ENCODE measurements at regions not wholly inside any gene's neighbourhood (a gene's known extent, or its start where the extent isn't known, plus 50 kb on each side); places are given as distances from the start of the nearest gene placed in this dataset.

DNA sequence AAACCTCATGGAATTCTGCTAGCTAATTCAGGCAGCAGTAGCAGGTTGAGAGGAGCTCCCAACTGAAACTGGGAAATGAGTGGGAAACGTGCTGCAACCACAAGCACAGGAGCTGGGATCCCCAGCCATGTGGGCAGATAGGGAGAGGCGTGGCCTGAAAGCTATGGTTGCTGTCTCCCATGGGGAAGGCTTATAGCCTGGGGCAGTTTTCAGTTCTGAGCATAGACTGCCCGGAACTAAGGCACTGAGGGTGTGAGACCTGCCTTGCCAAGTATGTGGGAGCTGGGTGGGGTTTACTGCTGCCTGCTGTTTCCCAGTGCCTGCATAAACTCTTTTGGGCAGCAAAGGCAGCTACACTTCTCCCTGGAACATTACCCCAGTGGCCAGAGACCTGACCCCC, 229.5 kb downstream of the TUSC7 start:
- no peak for DNase-seq

DNA sequence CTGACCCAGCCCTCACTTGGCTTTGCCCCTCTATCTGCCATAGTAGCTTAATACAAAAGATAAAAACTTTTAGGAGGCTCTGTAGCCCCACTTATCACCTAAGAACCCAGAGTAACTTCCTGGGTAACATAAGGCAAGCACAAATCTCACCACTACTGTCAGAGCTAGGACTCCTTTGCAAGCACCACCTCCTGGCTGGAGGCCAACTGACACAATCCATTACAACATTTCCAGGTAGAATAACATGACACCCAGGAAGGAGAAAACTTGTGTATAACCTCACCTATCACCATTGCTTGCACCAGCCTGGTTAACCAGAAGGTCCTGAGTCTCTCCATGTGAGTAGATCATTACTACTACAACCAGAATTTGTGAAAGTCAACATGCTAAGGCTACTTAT, 230.0 kb downstream of the TUSC7 start:
- DNase-seq = no peak

DNA sequence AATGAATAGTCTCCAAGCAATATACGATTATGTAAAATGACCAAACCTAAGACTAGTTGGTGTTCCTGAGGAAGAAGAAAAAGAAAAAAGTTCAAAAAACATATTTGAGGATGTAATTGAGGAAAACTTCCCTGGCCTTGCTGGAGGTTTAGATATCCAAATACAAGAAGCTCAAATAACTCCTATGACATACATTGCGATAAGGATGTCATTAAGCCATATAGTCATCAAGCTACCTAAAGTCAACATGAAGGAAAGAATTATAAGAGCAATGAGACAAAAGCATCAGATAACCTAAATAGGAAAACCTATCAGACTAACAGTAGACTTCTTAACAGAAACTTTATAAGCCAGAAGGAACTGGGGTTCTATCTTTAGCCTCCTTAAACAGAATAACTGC, 231.1 kb downstream of the TUSC7 start:
- no peak for DNase-seq

DNA sequence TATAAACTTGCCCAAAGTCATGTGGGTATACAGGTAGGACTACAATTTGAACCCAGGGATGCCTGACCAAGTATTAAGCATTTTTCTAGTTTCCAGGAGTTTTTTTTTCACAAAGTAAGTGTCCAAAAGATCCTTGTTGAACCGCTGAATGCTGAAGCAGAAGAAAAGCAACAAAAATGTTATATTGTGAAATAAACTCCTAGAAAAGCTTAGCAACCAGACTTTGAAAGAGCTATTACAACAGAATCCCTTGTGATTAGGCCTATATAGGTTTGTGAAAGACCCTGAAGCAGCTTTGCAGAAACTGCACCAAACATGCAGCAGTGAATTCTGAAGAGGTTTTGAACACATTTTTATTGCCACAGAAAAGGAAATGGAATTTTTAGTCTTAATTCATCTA, 236.8 kb downstream of the TUSC7 start:
- DNase-seq = no peak

DNA sequence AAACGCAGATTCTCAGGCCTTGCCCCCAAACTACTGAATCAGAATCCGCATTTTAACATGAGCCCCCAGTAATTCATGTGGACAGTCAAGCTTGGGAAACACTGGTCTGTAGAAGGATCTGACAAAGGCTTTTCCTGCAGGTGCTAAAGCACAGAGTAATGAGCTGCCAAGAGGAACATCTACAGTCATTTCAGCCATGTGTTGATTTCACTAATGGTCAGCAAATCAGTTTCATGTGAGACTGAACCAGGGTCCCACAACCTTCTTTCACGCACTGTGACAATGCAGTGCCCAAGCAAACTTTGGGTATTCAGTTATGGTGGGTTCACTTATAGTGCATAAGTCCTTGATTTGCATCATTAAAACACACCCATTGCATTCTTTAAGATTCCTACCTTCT, 237.6 kb downstream of the TUSC7 start:
- DNase-seq = no peak

DNA sequence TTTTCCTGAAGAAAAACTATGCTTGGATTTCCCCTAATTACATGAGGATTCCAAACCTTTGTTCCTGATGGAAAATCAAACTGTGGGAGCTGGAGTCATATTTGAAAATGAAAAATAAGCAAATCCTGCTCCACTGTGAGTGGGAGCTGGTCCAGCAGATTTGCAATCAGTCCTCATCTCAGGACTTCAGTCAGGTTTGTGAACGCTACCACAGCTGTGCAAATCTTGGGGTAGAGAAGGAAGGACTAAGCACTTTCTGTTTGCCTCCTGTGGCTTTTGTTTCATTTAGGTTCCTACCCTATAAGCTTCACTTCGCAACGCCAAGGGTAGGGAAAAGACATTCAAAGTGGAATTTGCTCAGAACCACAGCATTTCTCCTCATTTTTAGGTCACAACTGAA, 238.2 kb downstream of the TUSC7 start:
- no peak for DNase-seq

DNA sequence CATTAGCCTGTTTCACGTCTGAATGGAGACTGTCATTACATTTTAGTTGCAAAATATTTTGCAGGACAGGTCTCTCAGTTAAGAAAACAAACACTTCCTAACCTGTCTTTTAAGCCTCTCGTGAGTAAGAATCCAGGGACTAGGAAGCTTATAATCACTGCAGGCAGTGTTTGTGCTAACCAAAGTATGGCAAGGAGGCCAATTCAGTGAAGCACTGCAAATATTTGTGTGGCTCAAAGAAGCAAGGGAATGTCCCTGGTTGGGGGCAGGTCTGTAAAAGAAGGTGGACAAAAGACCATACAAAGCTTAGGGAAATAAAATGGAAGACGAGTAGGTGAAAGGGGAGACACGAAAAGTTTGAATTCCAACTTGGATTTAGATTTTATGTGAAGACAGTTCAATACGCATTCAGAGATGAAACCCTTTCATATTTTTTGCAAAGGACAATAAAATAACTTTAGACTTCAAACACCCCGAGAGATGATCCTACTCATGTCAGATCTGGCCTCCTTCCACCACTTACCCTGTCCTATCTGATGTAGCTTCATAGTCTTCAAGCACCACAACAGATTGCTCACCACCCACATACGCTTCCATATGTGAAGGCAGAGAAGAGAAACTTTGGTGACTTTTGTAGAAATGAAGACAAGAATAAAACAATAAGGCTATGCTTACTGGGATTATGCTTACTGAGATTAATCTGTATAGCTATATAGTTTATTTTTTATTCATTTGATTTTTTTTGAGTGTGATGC, 240.9 kb downstream of the TUSC7 start:
- no peak for DNase-seq

DNA sequence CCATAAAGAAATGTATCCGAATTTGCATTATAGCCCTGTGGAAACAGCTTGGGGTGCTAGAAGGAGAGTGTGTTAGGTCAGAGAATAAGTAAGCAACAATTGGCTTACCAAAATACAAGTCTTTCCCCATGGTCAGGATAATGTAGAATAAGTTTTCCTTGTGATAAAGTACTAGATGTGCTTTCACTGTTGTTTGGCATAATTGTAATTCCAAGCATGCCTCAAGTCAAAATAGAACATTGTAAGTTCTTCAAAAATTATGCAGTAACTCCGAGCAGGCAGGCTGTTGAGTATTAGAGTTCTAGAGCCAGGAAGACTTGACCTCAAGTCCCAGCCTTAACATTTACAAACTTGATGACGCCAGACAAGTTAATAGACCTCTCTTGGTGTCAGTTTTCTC, 242.0 kb downstream of the TUSC7 start:
- DNase-seq = no peak

DNA sequence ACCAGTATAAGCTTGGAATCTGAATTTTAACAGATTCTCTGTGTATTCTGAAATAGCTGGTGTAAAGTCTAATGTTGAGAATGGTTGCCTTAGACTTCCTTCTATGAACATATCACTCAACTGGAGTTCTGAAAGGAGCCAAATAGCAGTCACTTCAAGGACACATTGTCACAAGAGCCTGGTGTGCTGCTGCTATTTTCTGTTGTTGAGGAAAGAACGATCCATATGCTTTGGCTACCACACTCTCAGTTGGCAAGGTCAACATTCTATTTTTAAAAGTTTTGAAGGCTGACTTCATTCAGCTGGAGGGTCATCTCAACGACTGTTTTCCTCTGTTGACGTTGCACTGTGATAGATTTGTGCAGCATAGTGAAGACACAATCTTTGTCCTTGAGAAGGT, 248.7 kb downstream of the TUSC7 start:
- no peak for DNase-seq

DNA sequence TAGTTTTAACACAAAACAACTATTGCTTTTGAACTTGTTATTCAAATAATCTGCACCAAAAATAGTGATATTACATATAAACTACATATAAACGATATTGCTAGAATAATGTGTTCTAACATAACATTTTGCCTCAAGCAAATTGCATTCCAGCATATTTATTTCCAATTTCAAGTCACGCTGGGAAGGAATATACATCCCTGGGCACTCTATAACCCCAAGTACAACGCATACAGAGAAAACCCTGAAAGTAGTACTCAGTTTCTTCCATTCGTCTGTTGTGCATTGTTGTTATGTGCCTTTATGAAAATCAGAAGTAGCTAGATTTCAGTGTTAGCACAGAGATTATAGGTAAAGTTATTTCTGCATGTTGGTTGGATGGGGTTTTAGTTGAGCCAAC, 251.5 kb downstream of the TUSC7 start:
- DNase-seq = no peak

DNA sequence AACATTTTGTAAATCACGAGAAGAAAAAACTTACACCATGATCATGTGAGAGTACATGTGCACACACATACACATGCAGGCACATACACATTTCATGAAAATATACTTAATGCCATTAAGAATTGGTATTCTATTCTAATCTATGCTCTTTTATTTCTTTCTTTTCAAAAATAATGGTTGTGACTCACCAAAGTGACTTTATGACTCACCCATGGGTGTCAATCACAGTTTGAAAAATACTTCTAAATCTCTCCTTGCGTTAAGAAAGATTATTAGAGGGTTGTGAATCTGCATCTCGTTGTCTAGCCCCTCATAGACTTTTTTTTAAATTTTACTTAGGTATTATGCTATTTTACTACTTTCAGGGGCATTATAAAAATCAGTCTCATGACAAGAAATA, 254.2 kb downstream of the TUSC7 start:
- DNase-seq = no peak

DNA sequence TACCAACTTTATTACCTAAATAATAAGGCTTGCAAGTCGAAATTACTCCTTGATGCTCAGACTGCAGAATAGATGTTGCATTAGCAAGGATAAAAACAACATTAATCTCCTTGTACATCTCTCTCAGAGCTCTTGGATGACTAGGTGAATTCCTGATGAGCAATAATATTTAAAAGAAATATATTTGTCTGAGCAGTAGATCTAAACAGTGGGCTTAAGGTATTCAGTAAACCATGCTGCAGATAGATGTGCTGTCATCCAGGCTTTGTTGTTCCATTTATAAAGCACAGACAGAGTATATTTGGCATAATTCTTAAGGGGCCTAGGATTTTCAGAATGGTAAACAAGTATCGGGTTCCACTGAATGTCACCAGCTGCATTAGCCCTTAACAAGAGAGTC, 257.1 kb downstream of the TUSC7 start:
- no peak for DNase-seq

DNA sequence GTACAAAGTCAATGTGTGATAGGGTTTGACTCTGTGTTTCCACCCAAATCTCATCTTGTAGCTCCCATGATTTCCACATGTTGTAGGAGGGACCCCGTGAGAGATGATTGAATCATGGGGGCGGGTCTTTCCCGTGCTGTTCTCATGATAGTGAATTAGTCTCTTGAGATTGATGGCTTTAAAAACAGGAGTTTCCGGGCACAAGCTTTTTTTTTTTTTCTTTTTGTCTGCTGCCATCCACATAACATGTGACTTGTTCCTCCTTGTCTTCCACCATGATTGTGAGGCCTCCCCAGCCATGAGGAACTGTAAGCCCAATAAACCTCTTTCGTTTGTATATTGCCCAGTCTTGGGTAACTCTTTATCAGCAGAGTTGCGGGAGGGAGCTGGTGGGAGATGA, 259.6 kb downstream of the TUSC7 start:
- DNase-seq = no peak

DNA sequence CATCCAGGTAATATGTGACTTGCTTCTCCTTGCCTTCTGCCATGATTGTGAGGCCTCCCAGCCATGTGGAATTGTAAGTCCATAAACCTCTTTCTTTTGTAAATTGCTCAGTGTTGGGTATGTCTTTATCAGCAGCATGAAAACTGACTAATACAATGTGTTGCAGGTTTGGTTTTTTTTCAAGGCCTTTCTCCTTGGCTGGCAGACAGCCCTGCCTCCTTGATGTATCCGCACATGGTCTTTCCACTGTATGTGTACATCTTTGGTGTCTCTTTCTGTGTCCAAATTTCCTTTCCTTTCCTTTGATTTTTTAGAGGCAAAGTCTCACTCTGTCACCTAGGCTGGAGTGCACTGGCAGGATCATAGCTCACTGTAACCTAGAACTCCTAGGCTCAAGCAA, 260.1 kb downstream of the TUSC7 start:
- DNase-seq = no peak

DNA sequence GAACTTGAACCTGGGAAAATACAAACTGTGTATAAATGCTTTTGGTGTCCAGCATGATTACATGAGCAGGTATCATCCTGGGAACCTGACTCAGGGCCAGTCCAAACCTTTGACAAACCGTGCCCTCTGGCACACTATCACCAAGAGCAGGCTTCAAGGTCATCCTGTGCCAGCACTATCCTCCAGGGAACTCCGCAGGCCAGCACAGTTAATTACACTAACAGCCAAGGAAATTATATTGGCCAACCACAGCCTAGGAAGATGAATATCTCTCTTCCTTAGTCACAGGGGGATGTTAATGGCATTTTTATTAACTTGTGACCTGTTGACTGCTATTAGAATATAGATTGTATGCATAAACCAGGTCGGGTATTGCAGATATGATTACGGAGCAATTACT, 262.0 kb downstream of the TUSC7 start:
- no peak for DNase-seq

DNA sequence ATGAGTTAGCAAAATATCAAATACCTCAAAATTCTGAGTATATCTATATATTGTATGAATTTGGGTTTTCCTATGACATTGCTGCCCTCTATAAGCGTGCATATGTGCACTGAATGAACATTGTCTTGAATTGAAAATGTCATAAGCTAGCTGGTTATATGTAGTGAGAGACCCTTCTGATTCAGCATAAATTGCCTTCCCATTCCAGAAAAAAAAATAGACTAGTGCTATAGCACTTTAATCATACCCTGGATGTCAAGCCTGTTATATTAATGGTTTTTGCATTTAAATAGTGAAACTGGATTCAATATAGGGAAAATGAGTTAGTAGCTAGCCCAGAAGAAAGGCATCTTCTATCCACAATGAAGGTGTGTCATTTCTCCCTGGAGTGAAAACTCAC, 265.1 kb downstream of the TUSC7 start:
- no peak for DNase-seq

DNA sequence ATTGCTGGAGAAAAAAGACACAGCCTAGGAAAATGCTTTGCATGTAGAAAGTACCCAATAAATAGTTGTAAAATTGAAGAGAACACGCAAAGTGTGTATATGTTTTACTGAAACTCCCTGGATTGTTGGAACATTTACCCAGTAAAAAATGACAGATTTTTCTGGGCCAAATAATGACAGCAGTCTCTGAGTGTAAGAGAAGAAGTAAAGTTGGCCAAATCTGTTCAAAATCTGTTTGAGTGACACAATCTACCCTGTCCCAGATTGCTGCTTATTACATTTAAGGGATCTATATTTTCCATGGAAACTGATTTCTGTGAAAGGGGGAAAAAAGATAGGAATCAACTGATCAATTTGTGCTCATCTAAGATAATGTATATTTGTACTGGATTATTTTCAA, 267.9 kb downstream of the TUSC7 start:
- DNase-seq = no peak

DNA sequence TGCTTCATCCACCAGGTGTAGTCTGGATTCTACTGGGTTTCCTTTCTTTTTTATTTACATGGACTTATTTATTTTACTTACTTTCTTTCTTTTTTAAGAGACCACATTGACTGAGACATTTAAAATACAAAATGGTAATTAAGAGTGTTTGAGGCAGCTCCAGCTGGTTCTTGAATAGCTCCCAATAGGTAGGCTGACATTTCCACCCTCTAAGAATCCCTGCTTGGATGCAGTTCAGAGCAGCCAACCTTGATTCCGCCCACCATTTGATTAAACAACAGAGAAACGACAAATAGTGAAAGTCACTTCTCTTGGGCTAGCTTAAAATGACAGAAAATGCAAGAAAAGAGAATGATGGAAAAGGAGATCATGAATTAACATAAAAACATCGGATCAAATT, 270.5 kb downstream of the TUSC7 start:
- no peak for DNase-seq

DNA sequence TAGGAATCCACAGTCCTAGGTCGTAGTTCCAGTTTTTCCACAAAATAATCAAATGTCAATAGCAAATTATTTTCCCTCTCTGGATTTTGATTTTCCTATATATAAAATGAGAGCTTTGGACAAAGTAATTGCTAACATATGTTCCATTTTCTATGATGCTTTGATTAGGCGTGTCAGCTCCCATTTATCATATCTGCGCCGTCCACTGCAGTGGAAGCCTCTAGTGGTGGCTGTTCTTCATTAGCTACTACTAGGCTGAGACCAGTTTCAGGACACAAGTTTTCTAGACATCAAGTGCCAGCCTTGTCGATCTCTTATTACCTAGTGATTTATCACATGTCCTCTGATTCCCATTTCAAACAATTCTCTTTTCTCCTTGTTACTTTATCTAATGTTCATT, 271.5 kb downstream of the TUSC7 start:
- DNase-seq = no peak

DNA sequence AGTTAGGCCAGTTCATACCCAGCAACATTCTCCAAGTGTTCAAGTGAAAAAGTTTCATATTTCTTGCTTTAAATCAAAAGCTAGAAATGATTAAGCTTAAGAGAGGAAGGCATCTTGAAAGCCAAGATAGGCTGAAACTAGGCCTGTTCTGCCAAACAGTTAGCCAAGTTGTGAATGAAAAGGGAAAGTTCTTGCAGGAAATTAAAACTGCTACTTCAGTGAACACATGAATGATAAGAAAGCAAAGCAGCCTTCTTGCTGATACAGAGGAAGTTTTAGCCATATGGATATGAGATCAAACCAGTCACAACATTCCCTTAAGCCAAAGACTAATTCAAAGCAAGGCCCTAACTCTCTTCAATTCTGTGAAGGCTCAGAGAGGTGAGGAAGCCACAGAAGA, 274.7 kb downstream of the TUSC7 start:
- DNase-seq = no peak

DNA sequence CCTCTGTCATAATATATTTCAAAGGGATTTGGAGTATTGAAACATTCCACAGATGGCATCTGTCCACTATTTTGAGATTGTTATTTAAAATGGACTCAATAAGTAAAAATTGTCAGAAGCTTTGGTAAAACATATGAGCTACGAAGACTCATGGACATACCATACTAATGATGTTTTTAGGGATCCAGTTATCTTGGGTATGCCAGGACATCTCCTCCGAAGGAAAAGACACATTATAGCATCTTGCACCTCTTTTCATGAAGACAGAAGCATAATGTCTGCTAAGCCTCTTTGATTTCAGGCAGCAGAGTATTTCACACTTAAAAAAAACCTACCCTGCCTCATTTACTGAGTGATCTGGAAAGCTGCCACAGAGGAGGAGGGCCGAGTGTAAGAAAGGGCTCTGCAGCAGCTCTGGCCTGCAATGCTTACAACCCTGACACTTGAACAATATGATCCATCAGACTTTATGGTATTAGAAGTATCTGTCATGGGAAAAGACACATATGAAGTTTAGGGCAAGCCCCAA, 284.8 kb downstream of the TUSC7 start:
- DNase-seq = no peak

DNA sequence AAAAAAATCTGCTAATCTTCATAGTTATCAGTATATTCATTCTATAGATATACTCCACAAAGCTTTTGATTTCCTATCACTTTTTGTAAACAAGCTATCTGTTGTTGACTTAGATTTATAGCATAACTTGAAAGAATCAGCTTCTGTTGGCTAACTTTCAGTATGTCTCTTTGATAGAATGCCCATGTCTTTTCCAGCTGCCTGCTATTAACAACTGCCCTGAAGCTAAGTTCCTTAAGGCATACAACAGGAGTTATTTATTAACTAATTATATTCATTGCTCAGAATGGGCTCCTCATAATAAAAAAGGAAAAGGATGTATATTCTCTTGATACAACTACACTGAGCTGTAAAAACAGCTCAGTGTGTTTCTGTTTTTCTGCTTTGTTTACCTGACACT, 293.9 kb downstream of the TUSC7 start:
- DNase-seq = no peak

DNA sequence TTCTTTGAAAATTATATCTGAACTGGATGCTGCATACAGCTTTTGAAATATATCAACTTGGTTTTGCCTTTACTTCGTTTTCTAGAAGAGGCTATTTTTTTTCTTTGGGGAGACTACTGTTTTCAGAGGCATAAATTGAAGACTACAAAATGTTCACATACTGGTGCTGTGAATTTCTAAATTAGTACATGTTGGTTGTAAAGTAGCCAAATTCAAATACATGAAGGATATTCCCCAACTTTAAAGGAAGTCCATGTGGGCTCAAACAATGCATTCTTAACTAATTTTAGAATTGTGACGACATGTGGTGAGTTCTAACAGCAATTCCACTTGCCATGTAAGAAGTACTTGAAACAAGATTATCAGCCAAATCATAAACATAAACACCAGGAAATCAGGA, 295.7 kb downstream of the TUSC7 start:
- no peak for DNase-seq

DNA sequence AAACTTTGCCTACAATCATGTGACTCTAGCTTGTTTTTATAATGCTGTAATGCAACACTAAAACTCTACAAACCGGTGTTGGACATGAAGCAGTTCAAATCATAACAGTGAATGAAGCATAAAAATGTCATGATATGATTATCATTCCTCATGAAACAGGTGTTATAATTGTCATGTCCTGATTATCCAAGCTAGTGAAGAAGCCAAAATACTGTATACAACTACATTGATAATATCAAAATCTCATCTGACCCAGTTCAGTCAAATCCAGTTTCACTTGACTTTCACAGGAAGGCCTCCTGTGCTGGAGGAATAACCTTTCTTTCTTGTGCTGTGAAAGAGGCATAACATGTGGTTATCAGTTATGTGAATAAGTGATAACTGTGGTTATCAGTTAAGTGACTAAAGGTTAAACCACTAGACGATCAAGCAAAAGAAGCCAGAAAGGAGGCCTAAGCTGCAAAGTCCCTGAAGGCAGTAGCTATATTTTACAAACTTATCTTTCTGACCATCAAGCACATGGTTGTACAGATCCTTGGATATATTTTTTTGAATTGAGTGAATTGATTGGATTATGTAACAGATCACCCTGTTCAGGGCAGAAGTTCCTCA, 296.4 kb downstream of the TUSC7 start:
- no peak for DNase-seq

DNA sequence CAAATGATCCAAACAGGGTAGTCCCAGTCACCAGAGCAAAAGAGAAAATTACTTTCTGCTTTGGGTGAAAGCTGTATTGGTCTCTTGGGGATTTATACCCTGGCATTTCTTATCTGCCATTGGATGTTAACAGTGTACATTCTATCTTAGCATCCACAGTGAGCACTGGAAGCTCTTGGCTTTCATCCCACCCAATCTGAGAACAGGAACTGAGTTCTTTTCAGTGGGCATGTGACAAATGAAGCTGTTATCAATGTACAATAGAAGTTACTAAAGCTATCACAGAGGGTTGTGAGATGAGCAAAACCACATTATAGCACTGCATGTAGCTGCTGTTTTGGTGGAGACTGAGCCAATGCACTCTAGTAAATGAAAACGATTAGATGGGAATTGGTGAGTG, 300.7 kb downstream of the TUSC7 start:
- no peak for DNase-seq

Measured in NCI-H748 treated with DMSO at 0.1 percent for 48 hours (cell line).